K562 (cell line): ENCODE measurements at regions not wholly inside any gene's neighbourhood (a gene's known extent, or its start where the extent isn't known, plus 50 kb on each side); places are given as distances from the start of the nearest gene placed in this dataset.

ENCODE experiments used
- ATAC-seq: fragments of 200-7000 bp; cut with Tn5 transposase; 3 replicates; pipeline ENCODE4 v1.9.1; 2020; ENCODE audit warnings: moderate library complexity
- BruUV-seq: library from RNA; stranded (reverse); fragments of 400-500 nt; replicated peaks from 2 replicates; lab custom pipeline; 2021; lab: Mats Ljungman, UMichigan
- CTCF ChIA-PET: fragments of 300-600 bp; formaldehyde crosslinking; extraction: SDS; loops from one replicate; lab custom pipeline; 2021; ENCODE audit warnings: low intra/inter-chr PET ratio; lab: Yijun Ruan, JAX
- POLR2A ChIA-PET: fragments of 300-600, 350-650 bp; sonication (Branson Sonifier 250); formaldehyde crosslinking; extraction: SDS; loops from one replicate; lab custom pipeline; 2021; ENCODE audit warnings: antibody characterized with exemption, inconsistent platforms; lab: Yijun Ruan, JAX
- DNase-seq, 4 experiments: peaks; one replicate each; pipeline versions ENCODE4 v3.0.0 to v3.0.0-alpha.2; 2011 to 2018; ENCODE audit warnings: low spot score in 3 of 4, mixed read lengths in 3 of 4; ENCODE audit errors: extremely low read depth in 1 of 4
- FAIRE-seq: peaks from 2 replicates; lab custom pipeline; 2011; peaks lifted over from hg19 to GRCh38; lab: Jason Lieb, UNC
- H2AFZ ChIP-seq: 2 replicates; pipeline ENCODE4 v1.6.0; 2011; ENCODE audit warnings: low read depth, low read length, control low read depth, inconsistent platforms
- H3K27ac ChIP-seq: fragments of 200-600 bp; 3 replicates; pipeline ENCODE4 v1.8.0; 2011; ENCODE audit warnings: low read depth, mild to moderate bottlenecking, control low read depth, inconsistent platforms, low read length, moderate library complexity, mixed read lengths; ENCODE audit errors: extremely low read depth
- H3K27me3 ChIP-seq, 2 experiments: fragments of 300-600 bp in 1 of 2; 2 replicates in 1 of 2; 3 replicates in 1 of 2; pipeline versions ENCODE4 v1.6.0 to v1.8.0; 2011; ENCODE audit warnings: inconsistent platforms in 2 of 2, low read length in 2 of 2, mild to moderate bottlenecking in 1 of 2, mixed read lengths in 1 of 2, moderate library complexity in 1 of 2; ENCODE audit not compliant: control insufficient read depth in 2 of 2, insufficient read depth in 2 of 2
- H3K36me3 ChIP-seq: fragments of 300-600 bp; 3 replicates; pipeline ENCODE4 v1.8.0; 2011; ENCODE audit warnings: mild to moderate bottlenecking, low read length, inconsistent platforms; ENCODE audit not compliant: control insufficient read depth, insufficient read depth
- H3K4me1 ChIP-seq, 2 experiments: fragments of 200-600 bp in 1 of 2; replicated peaks in 1 of 2; 2 replicates in 1 of 2; 3 replicates in 1 of 2; pipeline versions ENCODE4 v1.5.1 to v1.8.0; 2011; ENCODE audit warnings: inconsistent platforms in 2 of 2, low read length in 2 of 2, mild to moderate bottlenecking in 1 of 2, mixed read lengths in 1 of 2, moderate library complexity in 1 of 2; ENCODE audit not compliant: control insufficient read depth in 2 of 2, insufficient read depth in 2 of 2
- H3K4me2 ChIP-seq: 2 replicates; pipeline ENCODE4 v1.6.1; 2011; ENCODE audit warnings: low read length, control low read depth, inconsistent platforms, mixed read lengths; ENCODE audit not compliant: insufficient read depth
- H3K4me3 ChIP-seq: fragments of 200-600 bp; sonication (generic), shearing (Covaris generic); 2 replicates; pipeline ENCODE4 v1.5.1; 2016; ENCODE audit warnings: control low read depth, inconsistent platforms
- H3K79me2 ChIP-seq: fragments of 200-600 bp; 3 replicates; pipeline ENCODE4 v1.8.0; 2011; ENCODE audit warnings: low read length, inconsistent platforms; ENCODE audit not compliant: control insufficient read depth, insufficient read depth
- H3K9ac ChIP-seq, 2 experiments: 2 replicates each; pipeline versions ENCODE4 v1.6.0 to v1.6.1; 2011; ENCODE audit warnings: low read depth in 2 of 2, low read length in 2 of 2, control low read depth in 1 of 2, inconsistent platforms in 1 of 2, mild to moderate bottlenecking in 1 of 2, mixed read lengths in 1 of 2; ENCODE audit not compliant: insufficient read depth in 1 of 2
- H3K9me1 ChIP-seq: one replicate; pipeline ENCODE4 v1.6.0; 2011; ENCODE audit warnings: inconsistent platforms, mild to moderate bottlenecking, low read length, moderate library complexity; ENCODE audit not compliant: control insufficient read depth, insufficient read depth
- H3K9me3 ChIP-seq: replicated peaks from 2 replicates; pipeline ENCODE4 v1.5.1; 2011; ENCODE audit warnings: low read depth, low read length, inconsistent platforms; ENCODE audit not compliant: control insufficient read depth, insufficient read depth
- H4K20me1 ChIP-seq: replicated peaks from 2 replicates; pipeline ENCODE4 v1.6.1; 2011; ENCODE audit warnings: low read length, inconsistent platforms, mixed read lengths; ENCODE audit not compliant: control insufficient read depth, insufficient read depth
- BDP1 ChIP-seq: IDR thresholded peaks from 3 replicates; pipeline ENCODE4 v1.6.1; 2011; ENCODE audit not compliant: insufficient read length, insufficient read depth
- C11orf30 ChIP-seq: fragments of 450-650 bp; IDR thresholded peaks from 2 replicates; pipeline ENCODE4 v1.6.1; 2016; ENCODE audit warnings: low read depth, mild to moderate bottlenecking
- FOXM1 ChIP-seq, 2 experiments: fragments of 450-650 bp in 1 of 2; sonication (generic) in 1 of 2; formaldehyde crosslinking in 1 of 2; IDR thresholded peaks; 2 replicates each; pipeline versions ENCODE4 v1.6.1 to v1.9.0; 2017 to 2022; ENCODE audit warnings: low read depth in 2 of 2, mild to moderate bottlenecking in 2 of 2, missing genetic modification reagents in 1 of 2, moderate library complexity in 1 of 2
- FOXP1 ChIP-seq: sonication (generic); formaldehyde crosslinking; IDR thresholded peaks from 2 replicates; pipeline ENCODE4 v1.8.0; 2022; ENCODE audit warnings: mild to moderate bottlenecking, missing genetic modification reagents
- HNRNPH1 ChIP-seq: fragments of 200-400 bp; formaldehyde crosslinking; optimal IDR thresholded peaks from 2 replicates; pipeline ENCODE3; 2017; ENCODE audit warnings: low read depth, mild to moderate bottlenecking, low read length, moderate library complexity
- MAFG ChIP-seq: fragments of 450-650 bp; conservative IDR thresholded peaks from 2 replicates; pipeline ENCODE4 v1.6.1; 2016; ENCODE audit warnings: missing genetic modification characterization, missing compliant biosample characterization
- NFE2 ChIP-seq: IDR thresholded peaks from 2 replicates; pipeline ENCODE4 v1.6.1; 2014; ENCODE audit warnings: antibody characterized with exemption, low read depth
- NR4A1 ChIP-seq, 2 experiments: fragments of 250-450 bp in 1 of 2; fragments of 450-650 bp in 1 of 2; sonication (Bioruptor Pico) in 1 of 2; IDR thresholded peaks; 2 replicates each; pipeline versions ENCODE4 v1.4.0 to v1.6.1; 2016 to 2020; ENCODE audit warnings: mild to moderate bottlenecking in 2 of 2, missing compliant biosample characterization in 1 of 2, missing genetic modification characterization in 1 of 2, moderate library complexity in 1 of 2
- POLR2A ChIP-seq: fragments of 450-650 bp; conservative IDR thresholded peaks from 2 replicates; pipeline ENCODE4 v1.6.1; 2016
- RAD21 ChIP-seq, 2 experiments: fragments of 250-450 bp in 1 of 2; fragments of 450-650 bp in 1 of 2; sonication (Bioruptor Pico) in 1 of 2; formaldehyde crosslinking in 1 of 2; IDR thresholded peaks in 1 of 2; conservative IDR thresholded peaks in 1 of 2; 2 replicates each; pipeline versions ENCODE4 v1.4.0 to v1.8.0; 2020 to 2022; ENCODE audit warnings: mild to moderate bottlenecking in 2 of 2, moderate library complexity in 1 of 2
- RBFOX2 ChIP-seq: fragments of 200-400 bp; formaldehyde crosslinking; IDR thresholded peaks from 2 replicates; pipeline ENCODE4 v1.6.1; 2017; ENCODE audit warnings: low read depth, mild to moderate bottlenecking, low read length, moderate library complexity
- SRSF3 ChIP-seq: fragments of 200-400 bp; formaldehyde crosslinking; IDR thresholded peaks from 2 replicates; pipeline ENCODE4 v1.6.1; 2016; ENCODE audit warnings: mild to moderate bottlenecking, low read length, moderate library complexity; ENCODE audit not compliant: insufficient read depth
- STAT5B ChIP-seq: fragments of 250-450 bp; sonication (Bioruptor Pico); IDR thresholded peaks from 2 replicates; pipeline ENCODE4 v1.8.0; 2021; ENCODE audit warnings: mild to moderate bottlenecking, inconsistent platforms
- ZBTB7A ChIP-seq: IDR thresholded peaks from 2 replicates; pipeline ENCODE4 v1.6.1; 2011; ENCODE audit warnings: low read depth, mild to moderate bottlenecking, low read length, moderate library complexity, borderline replicate concordance; ENCODE audit not compliant: control insufficient read depth
- ZNF316 ChIP-seq: fragments of 450-650 bp; IDR thresholded peaks from 2 replicates; pipeline ENCODE4 v1.6.1; 2016
- ZNF347 ChIP-seq: fragments of 450-650 bp; formaldehyde crosslinking; IDR thresholded peaks from 2 replicates; pipeline ENCODE4 v1.4.0; 2020; ENCODE audit warnings: low read depth, mild to moderate bottlenecking, moderate library complexity
- ZNF444 ChIP-seq: fragments of 250-450 bp; sonication (Bioruptor Pico); IDR thresholded peaks from 2 replicates; pipeline ENCODE4 v1.4.0; 2020; ENCODE audit warnings: mild to moderate bottlenecking, moderate library complexity
- WGBS: fragments of 100-300 bp; shearing (Covaris generic); methylation state at CpG from one replicate; pipeline ENCODE4 v1.1.6; 2016; ENCODE audit warnings: low coverage, mixed read lengths; ENCODE audit not compliant: insufficient coverage; ENCODE audit errors: missing lambda C conversion rate; 5-methylcytosine and 5-hydroxymethylcytosine counted together
- in situ Hi-C: fragments of 300-500 bp; cut with MboI; formaldehyde crosslinking; loops from 4 replicates; pipeline ENCODE4 v1.15.0; 2018; ENCODE audit warnings: inconsistent platforms, mixed read lengths
- intact Hi-C: fragments of 100-400 bp; cut with micrococcal nuclease; formaldehyde crosslinking; loops from 2 replicates; pipeline ENCODE4 v1.14.2; 2022
- TF ChIP-seq, protein P1 (sequence below), 2 experiments: fragments of 450-650 bp; IDR thresholded peaks; 2 replicates each; pipeline ENCODE4 v1.6.1; 2018; ENCODE audit warnings: mild to moderate bottlenecking in 2 of 2, low read depth in 1 of 2; ENCODE audit not compliant: partially characterized antibody in 2 of 2
- TF ChIP-seq, protein P2 (sequence below): sonication (generic); formaldehyde crosslinking; IDR thresholded peaks from 2 replicates; pipeline ENCODE4 v1.8.1; 2022; ENCODE audit warnings: missing genetic modification reagents

DNA sequence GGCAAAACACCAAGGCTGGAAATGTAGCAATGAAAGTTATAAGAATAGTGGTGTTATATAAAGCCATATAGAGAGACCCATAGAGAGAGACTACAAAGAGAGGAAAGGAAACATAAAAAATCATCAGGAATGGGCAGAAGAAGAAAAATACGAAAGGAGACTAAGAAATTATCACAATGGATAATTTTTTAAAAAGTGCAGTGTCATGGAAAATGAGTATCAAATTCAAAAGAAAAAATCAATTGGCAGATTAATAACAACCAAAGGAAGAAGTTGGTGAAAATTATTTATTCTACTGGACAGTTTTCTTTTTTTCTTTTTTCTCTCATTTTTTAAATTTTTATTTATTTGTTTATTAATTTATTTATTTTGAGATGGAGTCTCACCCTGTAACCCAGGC is 1488.4 kb upstream of the WWC1 start:
- 0% methylated on average over 1 of the region's 1 CpG for whole genome bisulfite sequencing
- Histone ChIP-seq H2AFZ (no peak overlapping the region), H3K4me1 (no peaks in the 10 kb centered on the region), H3K4me2 (no peak overlapping the region), H3K79me2 (no peaks in the 10 kb centered on the region), H3K27me3 (no peaks in the 10 kb centered on the region), H3K9me1 (no peaks in the 10 kb centered on the region), H3K27ac (no peak overlapping the region), H3K36me3 (no peaks in the 10 kb centered on the region), H3K9me3 (no peaks in the 10 kb centered on the region), H4K20me1 (no peaks in the 10 kb centered on the region), H3K4me3 (no peak overlapping the region), H3K9ac (no peak overlapping the region)
- DNase-seq (no peak), ATAC-seq (no peak), FAIRE-seq (no peak)
- ChIA-PET POLR2A (no interaction called here), CTCF (no interaction called here)
- intact Hi-C loops: no loop called here
- no TSS peak for BruUV-seq
- in situ Hi-C loops: no loop called here
- TF ChIP-seq ZNF444 (no peak), RBFOX2 (no peak), ZBTB7A (no peak), FOXM1 (IDR thresholded peaks at IDR 0.05; ENCODE audit: low read depth) (no peak), FOXM1 (CRISPR knock-in tag; IDR thresholded peaks at IDR 0.05; ENCODE audit: low read depth) (no peak), RAD21 (CRISPR knock-in tag; conservative IDR thresholded peaks at IDR 0.05 in 1 of 2, IDR thresholded peaks at IDR 0.05 in 1 of 2) (no peak), HNRNPH1 (no peak), NFE2 (no peak), ZNF347 (CRISPR knock-in tag) (no peak), C11orf30 (peak; percentile 26; the same call in 1 of the 2 replicates), FOXP1 (CRISPR knock-in tag) (no peak), STAT5B (CRISPR knock-in tag) (no peak), MAFG (0 out of 2 replicates have a peak, but pooled peaks have one; percentile 12), SRSF3 (no peak), POLR2A (no peak), ZNF316 (peak; percentile 68), NR4A1 (CRISPR knock-in tag; IDR thresholded peaks at IDR 0.05) (no peak), NR4A1 (tag; IDR thresholded peaks at IDR 0.05) (no peak), BDP1 (no peak)
- TF ChIP-seq, protein P1, sequence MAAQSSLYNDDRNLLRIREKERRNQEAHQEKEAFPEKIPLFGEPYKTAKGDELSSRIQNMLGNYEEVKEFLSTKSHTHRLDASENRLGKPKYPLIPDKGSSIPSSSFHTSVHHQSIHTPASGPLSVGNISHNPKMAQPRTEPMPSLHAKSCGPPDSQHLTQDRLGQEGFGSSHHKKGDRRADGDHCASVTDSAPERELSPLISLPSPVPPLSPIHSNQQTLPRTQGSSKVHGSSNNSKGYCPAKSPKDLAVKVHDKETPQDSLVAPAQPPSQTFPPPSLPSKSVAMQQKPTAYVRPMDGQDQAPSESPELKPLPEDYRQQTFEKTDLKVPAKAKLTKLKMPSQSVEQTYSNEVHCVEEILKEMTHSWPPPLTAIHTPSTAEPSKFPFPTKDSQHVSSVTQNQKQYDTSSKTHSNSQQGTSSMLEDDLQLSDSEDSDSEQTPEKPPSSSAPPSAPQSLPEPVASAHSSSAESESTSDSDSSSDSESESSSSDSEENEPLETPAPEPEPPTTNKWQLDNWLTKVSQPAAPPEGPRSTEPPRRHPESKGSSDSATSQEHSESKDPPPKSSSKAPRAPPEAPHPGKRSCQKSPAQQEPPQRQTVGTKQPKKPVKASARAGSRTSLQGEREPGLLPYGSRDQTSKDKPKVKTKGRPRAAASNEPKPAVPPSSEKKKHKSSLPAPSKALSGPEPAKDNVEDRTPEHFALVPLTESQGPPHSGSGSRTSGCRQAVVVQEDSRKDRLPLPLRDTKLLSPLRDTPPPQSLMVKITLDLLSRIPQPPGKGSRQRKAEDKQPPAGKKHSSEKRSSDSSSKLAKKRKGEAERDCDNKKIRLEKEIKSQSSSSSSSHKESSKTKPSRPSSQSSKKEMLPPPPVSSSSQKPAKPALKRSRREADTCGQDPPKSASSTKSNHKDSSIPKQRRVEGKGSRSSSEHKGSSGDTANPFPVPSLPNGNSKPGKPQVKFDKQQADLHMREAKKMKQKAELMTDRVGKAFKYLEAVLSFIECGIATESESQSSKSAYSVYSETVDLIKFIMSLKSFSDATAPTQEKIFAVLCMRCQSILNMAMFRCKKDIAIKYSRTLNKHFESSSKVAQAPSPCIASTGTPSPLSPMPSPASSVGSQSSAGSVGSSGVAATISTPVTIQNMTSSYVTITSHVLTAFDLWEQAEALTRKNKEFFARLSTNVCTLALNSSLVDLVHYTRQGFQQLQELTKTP (IDR thresholded peaks at IDR 0.05; ENCODE audit: low read depth in 1 of 2, partially characterized antibody in 2 of 2): no peak
- TF ChIP-seq, protein P2, sequence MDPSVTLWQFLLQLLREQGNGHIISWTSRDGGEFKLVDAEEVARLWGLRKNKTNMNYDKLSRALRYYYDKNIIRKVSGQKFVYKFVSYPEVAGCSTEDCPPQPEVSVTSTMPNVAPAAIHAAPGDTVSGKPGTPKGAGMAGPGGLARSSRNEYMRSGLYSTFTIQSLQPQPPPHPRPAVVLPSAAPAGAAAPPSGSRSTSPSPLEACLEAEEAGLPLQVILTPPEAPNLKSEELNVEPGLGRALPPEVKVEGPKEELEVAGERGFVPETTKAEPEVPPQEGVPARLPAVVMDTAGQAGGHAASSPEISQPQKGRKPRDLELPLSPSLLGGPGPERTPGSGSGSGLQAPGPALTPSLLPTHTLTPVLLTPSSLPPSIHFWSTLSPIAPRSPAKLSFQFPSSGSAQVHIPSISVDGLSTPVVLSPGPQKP (CRISPR knock-in tag): no peak
